AG04450 (cell line): ENCODE measurements at regions not wholly inside any gene's neighbourhood (a gene's known extent, or its start where the extent isn't known, plus 50 kb on each side); places are given as distances from the start of the nearest gene placed in this dataset.

Experiments
- CTCF ChIA-PET: fragments of 300-600, 350-600 bp; formaldehyde crosslinking; extraction: SDS; loops from one replicate; lab custom pipeline; 2022; ENCODE audit warnings: antibody characterized with exemption, inconsistent platforms; lab: Charles Lee
- POLR2A ChIA-PET: fragments of 350-600 bp; formaldehyde crosslinking; extraction: SDS; loops from one replicate; lab custom pipeline; 2021; ENCODE audit warnings: antibody characterized with exemption, inconsistent platforms; lab: Yijun Ruan, JAX
- DNase-seq: peaks from one replicate; pipeline ENCODE4 v3.0.0-alpha.2; 2011; ENCODE audit warnings: low read depth, low spot score
- H3K27ac ChIP-seq: one replicate; pipeline ENCODE4 v1.5.1; 2012; ENCODE audit warnings: low read depth, low read length, control low read depth
- H3K27me3 ChIP-seq: one replicate; pipeline ENCODE4 v1.6.0; 2012; ENCODE audit warnings: low read length; ENCODE audit not compliant: control insufficient read depth, insufficient read depth
- H3K4me3 ChIP-seq: 2 replicates; pipeline ENCODE4 v1.5.1; 2011; ENCODE audit warnings: mild to moderate bottlenecking, low read depth, low read length, control low read depth
- H3K9me3 ChIP-seq: 2 replicates; pipeline ENCODE4 v1.5.1; 2012; ENCODE audit warnings: low read length; ENCODE audit not compliant: control insufficient read depth, insufficient read depth
- CTCF ChIP-seq: IDR thresholded peaks from 2 replicates; pipeline ENCODE4 v1.5.1; 2011; ENCODE audit warnings: low read depth, low read length, control low read depth, inconsistent platforms

- no peak for TF ChIP-seq CTCF
- DNase-seq = no peak
- POLR2A ChIA-PET = no interaction called here
Observed at GRCh38 chr18:37930640-37931039, 365.0 kb upstream of the CELF4 start.

GRCh38 chr18:37922162-37922561 lies 356.6 kb upstream of the CELF4 start:
- ChIA-PET POLR2A (no interaction called here), CTCF (no interaction called here)
- Histone ChIP-seq H3K27me3 (no peaks in the 10 kb centered on the region), H3K9me3 (peaks cover 3% of the 10 kb centered on the region), H3K27ac (no peak overlapping the region), H3K4me3 (no peak overlapping the region)
- TF ChIP-seq CTCF = no peak
- DNase-seq = no peak

More at GRCh38 chr18:37930640-37931039, 365.0 kb upstream of the CELF4 start:
- CTCF ChIA-PET = no interaction called here
- no peak overlapping the region for H3K4me3 ChIP-seq
- peaks cover 7% of the 10 kb centered on the region for H3K9me3 ChIP-seq
- no peak overlapping the region for H3K27ac ChIP-seq
- H3K27me3 ChIP-seq = no peaks in the 10 kb centered on the region

GRCh38 chr18:37920865-37921264 lies 355.3 kb upstream of the CELF4 start:
- Histone ChIP-seq H3K4me3 (no peak overlapping the region), H3K9me3 (peaks cover 3% of the 10 kb centered on the region), H3K27ac (no peak overlapping the region), H3K27me3 (no peaks in the 10 kb centered on the region)
- ChIA-PET POLR2A (no interaction called here), CTCF (no interaction called here)
- no peak for TF ChIP-seq CTCF
- no peak for DNase-seq

- no peak overlapping the region for H3K27ac ChIP-seq
- CTCF ChIA-PET = no interaction called here
- no peak for TF ChIP-seq CTCF
- POLR2A ChIA-PET = no interaction called here
- H3K9me3 ChIP-seq = no peaks in the 10 kb centered on the region
- H3K27me3 ChIP-seq = no peaks in the 10 kb centered on the region
- H3K4me3 ChIP-seq = no peak overlapping the region
- DNase-seq = no peak
Observed at GRCh38 chr18:37913051-37913450, 347.5 kb upstream of the CELF4 start.

GRCh38 chr18:37902344-37902743 lies 336.7 kb upstream of the CELF4 start:
- no peak overlapping the region for H3K4me3 ChIP-seq
- peaks cover 23% of the 10 kb centered on the region; the same call in 1 of the 2 replicates for H3K9me3 ChIP-seq
- ChIA-PET POLR2A (no interaction called here), CTCF (no interaction called here)
- no peaks in the 10 kb centered on the region for H3K27me3 ChIP-seq
- no peak overlapping the region for H3K27ac ChIP-seq
- no peak for TF ChIP-seq CTCF
- DNase-seq = no peak
